DMS153 (cell line): ENCODE measurements at regions not wholly inside any gene's neighbourhood (a gene's known extent, or its start where the extent isn't known, plus 50 kb on each side); places are given as distances from the start of the nearest gene placed in this dataset.

Source experiments
- DNase-seq: peaks from one replicate; lab custom pipeline; 2025; lab: John Stamatoyannopoulos, UW

DNA sequence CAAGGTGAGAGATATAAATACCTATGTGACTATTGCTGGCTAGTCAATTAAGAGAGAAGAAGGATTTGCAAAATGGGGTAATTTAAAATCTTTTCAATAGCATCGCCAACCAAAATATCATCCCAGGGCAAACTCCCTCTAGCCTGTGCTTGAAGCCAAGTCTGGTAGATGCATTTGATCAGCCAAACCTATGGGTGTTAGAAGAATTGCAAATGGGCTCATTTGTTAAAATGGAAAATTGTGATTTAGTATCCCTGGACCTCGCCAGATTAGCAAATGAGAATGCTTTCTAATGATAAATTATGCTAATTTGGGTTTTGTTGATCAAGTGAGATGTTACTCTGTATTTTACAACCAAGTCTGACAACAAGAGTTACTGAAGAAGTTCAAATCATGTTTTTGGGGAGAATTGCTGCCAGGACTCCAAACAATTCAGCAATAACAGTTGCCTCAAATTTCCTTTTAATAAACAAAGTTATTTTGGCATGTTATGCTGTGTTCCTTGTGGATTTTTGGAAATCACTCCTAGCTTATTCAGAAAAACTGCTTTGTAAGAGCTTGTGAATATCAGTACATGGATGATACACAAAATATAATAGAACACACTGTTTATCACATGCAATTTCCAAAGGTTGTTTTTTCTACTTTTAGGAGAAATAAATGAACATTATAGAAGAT lies 272.5 kb upstream of the PARD3B start:
- no peak for DNase-seq

DNA sequence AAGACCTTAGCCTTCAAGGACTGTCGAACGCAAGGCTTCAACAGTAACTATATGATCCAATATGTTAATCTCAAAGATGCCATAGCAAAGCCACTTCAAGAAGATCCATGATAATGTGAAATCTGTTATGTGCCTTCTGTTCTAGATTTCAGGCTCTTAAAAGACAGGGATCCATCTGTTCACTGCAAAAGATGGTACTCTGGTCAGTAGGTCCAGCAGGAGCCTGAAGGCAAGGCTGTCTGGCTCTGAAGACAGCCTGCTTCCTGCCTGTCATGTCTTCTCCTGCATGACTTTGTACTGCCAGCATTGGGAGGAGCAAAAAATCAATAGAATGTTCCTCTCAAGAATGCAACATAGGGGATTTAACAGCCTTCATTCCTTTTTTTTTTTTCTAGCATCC lies 270.8 kb upstream of the PARD3B start:
- no peak for DNase-seq

DNA sequence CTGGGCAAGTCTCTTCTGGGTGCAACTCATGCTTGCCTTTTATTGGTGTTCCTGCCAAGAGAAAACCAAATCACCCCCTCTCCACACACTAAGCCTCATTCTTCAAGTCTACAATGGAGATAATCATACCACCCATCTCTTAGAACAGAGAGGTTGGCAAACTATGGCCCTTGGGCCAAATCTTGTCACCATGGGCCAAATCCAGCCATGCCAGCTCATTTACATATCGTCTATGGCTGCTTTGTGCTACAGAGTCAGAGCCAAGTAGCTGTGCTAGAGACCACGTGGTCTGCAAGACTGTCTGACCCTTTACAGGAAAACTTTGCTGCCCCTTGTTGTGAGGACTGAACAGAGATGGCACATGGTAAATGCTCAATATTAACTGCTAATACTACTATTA lies 270.3 kb upstream of the PARD3B start:
- DNase-seq = no peak

DNA sequence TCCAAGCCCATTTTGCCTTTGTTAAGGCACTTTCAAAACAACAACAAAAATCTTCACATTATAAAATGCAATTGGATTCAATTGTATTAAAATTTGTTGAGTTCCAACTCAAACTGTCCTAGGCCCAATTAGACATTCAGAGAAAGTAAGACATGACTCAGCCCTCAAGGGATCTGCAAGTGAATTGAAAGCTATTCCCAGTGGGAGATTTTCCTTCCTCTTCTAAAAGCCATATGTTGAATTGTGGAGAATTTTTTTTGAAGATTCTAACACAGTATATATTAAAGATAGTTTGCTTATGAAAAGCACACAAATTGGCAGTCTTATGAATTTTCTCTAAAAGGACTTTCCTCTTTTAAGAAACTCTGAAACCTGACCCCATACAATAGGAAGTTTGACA lies 268.0 kb upstream of the PARD3B start:
- DNase-seq = no peak

DNA sequence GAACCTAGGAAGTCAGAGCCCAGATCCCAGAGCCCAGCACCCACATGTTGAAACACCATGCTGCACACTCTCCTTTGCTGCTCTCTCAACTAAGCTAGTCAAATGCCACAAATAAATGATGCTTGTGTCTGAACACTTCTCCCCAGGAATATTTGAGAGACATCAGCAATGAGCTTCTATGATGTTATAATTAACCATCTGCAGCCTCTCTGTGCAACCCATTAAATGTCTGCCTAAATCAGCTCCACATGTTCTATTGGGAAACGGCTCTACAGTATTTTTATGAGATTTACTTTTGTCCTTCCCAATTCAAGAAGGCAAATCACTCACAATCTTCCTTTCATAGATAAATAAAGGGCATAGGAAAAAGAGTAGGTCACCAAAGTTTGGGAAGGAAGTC lies 266.8 kb upstream of the PARD3B start:
- no peak for DNase-seq

DNA sequence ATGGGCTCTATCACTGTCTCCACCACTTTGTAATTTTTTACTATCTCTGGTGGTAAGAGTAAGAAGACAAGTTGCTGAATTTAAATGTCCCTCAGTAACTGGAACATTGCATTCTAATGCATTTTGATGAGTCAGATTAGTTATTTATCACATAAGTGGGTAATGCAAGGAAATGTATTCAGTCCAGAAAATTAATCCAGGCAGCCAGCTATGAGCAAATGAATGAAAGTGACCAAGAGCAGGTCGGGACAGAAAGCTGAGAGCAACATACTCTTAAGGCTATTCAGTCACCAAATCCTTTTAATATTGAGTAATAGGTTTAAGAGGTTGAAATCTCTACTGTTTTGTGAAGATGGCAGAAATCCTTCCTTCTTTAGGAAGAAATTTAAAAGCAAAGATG lies 265.5 kb upstream of the PARD3B start:
- no peak for DNase-seq

DNA sequence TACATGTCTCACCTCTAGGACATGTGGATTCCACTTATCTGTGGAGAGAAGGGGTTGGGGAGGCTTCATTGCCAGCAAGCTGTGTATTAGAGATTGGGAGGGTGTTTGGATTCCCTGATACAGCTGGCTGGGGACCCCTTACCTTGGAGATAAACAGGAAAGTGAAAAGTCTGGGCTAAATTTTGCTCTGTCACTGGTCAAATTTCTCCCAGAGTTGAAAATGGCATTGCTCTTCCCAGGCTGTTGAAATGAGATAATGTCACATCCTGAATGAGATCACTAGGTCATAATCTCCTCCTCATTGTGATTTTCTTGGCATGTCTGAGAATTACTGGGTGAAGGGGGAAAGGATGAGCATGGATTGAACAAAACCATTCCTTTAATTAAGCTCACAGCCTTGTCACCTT lies 265.0 kb upstream of the PARD3B start:
- DNase-seq = no peak

DNA sequence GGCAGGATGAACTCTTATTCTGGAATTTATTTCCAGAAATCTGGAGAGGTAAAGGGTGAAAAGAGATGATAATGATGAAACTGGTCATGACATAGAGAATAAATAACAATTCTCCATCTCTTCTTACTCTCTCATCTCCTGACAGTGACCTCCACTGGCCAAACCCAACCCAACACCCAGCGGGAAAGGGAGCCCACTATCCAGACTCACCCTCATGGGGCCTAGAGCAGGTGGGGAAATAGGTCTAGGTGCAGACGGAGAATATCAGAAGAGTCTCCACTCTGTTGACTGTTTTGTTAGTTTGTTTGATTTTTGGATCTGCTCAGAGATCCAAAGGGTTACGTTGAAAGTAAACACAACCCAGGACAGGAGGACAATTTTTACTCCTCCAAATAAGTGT lies 263.2 kb upstream of the PARD3B start:
- DNase-seq = no peak

DNA sequence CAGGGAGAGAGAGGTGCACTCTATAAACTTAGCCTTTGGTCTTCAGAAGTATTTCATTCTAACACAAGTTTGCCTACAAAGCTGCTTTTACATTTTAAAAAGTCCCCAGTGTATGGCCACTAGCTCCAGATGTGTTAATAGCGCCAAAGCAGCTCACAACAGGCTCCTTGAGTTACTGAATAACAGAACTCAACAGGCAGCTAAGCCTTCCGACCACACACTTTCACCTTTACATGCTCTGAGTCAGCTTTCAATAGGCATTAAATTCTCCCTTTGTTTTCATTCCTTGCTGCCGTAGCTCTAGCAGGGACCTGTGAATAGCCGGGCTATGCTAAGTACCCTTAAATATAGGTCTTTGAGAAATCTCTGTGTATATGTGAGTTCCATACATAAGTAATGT lies 262.8 kb upstream of the PARD3B start:
- DNase-seq = no peak

DNA sequence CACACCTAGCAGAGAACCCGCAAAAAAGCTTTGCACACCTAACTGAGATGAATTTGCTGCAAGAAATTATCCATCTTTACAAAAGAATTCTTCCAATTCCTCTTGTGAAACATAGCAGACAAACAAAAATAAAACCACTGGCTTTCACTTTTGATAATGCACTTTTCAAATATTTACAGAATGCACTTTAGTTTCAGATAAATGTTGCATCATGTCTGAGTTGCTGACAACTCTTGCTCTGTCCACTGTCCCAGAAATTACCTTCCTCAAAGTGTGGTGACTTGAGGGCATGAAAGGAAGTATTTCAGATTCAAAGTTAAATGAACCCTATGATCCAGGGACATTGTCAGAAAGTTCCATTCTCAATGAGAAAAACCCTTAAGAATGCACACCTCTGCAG lies 256.2 kb upstream of the PARD3B start:
- DNase-seq = no peak

DNA sequence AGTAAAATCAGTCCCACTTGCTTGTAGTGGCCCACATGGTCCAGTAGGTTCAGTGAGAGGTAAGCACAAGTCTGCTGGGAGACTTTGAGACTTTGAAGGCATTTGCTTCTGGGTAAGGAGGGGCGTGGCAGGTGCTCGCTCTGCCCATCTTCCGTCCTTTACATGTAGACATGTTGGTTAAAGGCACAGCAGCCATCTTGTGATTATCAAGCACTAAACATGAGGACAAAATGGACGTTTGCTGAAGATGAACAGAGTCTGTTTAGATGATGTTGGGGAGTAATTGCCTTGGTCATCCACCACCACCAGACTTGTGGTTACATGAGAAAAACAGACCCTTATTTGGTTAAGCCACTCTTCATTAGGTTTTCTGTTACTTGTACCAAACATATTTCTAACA lies 252.8 kb upstream of the PARD3B start:
- DNase-seq = no peak

DNA sequence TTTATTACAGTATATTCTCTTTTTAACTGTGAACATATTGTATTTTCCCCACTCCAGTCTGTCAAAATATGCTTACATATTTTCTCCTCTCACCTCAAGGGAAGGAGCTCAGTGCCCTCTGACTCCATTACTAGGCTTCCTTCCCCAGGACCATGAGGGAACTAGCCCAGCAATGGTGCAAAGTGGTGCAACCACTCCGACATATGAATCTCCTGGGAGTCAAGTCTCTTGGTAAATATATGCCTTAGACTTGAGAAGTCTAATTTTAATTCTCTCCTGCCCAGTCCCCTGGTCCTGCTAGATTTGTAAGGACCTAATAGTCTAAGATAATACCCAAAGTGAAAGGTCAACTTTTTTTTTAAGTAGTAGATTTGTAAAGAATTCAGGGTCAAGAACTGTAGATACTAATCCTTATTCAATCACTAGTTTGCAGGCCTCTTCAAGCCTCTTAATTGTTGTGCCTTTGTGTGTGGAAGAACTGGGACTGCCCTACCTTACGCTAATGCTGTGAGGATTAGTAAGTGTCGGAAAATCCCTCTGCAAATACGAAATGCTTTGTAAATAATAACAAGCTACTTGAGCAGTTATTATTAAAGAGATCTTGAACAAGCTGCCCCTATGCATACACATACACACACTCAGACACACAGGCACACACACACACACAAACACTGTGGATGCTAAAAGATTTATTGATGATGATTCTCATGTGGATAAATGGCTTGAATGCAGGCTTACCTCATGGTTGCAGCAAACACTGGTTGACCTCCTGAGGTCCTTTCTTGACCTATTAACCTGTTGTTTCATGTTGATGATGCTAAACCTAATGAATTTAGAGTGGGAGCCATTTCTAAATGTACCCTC lies 251.2 kb upstream of the PARD3B start:
- DNase-seq = no peak

DNA sequence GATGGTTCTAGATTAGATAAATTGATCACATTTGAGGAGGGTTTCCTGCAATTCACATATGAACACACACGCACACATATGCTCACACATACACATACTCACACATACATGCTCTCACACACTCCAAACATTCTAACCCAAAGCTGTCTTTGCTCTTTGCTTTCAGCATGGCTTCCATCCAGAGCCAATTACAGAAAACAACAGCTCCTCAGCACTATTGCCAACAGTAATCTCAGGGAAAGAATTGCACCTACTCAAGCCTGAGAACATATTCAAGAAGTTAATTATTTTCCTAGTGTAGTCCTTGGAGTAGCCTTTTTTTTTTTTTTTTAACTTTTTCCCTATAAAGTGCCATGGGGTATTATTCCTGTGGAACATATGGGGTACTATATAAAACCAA lies 246.9 kb upstream of the PARD3B start:
- DNase-seq = no peak

DNA sequence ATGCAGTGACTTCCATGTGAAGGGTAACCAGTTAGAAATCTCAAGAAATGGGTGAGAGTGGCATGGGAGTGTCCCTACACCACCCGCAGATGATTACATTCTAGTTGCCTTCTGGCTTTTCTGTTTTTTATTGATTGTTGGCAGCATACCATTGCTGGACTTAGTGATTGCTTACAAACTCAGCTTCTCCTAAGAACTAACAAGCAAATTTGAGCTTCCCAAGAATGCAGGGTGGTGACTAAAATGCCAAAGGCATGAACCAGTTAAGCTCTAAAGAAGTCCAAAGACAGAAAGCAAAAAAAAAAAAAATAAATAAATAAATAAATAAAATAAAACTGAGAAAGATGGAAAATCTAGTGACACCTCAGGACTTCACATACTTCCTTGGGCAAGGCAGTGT lies 245.5 kb upstream of the PARD3B start:
- no peak for DNase-seq

DNA sequence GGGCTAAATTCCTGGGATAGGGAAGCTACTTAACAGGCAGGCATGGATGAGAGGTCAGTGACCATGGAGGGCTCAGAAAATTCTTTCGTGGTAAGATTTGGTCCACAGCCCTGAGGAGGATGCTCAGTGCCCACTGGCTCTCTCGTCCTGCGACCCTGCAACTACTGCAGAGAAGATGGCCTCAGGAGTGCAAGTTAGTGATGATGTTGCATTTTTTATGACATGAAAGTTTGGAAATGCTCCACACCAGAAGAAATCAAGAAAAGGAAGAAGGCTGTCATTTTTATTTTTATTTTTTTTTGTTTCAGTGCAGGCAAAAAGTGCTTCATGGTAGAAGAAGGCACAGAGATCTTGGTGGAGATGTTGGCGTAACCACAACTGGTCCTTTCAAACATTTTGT lies 238.6 kb upstream of the PARD3B start:
- no peak for DNase-seq

DNA sequence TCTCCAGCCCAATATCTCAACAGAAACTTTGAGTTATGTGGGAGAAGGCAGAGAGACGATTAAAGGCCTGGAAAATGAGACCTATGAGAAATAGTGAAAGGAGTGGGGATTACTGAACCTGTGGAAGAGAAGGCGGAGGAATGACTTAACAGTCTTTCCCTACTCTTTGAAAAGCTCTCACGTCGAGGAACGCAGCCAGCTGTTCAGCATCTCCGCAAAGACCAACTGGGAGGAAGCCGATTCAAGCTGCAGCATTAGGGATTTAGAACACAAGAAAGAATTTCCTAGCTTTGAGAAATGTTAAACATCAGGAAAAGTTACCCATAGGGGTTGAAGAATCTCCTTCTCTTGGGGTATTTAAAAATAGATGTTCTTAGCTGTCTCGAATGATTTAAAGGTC lies 233.2 kb upstream of the PARD3B start:
- DNase-seq = no peak

DNA sequence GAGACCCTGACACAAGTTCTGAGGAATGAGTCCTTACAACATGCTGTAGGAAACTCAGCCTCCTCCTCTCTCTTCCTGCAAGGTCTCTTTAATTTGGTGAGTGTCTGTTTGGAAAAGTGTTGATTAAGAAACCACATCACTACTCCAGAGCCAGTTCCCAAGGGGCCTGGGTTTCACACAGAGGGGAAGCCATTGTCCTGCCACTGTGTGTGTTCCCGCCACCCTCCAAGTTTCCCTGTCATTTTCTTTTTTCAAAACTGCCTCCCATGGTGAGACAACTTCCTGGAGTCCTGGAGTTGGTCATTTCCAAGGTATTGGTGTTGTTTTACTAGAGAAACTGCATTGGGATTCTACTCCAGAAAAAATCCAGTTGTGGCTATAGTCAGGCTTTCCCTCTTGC lies 232.0 kb upstream of the PARD3B start:
- no peak for DNase-seq

DNA sequence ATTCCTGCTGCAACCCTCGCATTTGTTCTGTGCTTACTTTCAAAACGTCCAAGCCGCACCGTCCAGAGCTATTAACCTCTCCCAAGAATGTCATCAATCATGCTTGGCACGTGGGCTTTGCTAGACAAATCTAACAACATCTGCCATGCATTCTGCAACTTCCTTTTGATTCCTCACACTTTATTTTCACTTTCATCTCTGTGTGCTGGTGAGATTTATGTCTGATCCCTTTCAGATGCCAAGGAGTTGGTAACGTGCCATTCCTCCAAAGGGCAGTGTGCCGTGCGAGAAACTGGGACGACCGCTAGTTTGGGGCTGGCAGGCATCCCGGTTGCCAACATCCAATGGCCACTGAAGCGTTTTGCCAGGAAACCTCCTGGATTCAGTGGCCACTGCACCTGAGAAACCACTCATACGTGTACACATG lies 230.0 kb upstream of the PARD3B start:
- DNase-seq = no peak

DNA sequence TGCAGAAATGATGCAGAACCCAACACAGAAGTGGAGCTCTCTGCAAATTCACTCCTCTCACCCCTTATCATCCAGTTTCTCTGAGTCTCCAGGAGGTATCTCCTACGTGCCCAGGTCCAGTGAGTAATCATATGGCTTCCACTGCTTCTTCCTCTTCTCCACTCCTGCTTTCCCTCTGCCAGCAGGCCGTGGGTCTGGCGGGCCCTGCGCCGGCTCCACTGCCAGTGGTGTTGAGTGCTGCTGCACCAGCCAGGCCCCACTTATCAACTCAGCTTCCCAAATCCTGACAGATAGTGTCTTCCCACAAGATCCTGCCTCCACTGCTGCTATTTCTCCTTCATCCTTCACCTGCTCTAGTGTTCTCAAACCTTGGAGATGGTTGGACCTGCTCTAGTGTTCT lies 227.6 kb upstream of the PARD3B start:
- DNase-seq = no peak

DNA sequence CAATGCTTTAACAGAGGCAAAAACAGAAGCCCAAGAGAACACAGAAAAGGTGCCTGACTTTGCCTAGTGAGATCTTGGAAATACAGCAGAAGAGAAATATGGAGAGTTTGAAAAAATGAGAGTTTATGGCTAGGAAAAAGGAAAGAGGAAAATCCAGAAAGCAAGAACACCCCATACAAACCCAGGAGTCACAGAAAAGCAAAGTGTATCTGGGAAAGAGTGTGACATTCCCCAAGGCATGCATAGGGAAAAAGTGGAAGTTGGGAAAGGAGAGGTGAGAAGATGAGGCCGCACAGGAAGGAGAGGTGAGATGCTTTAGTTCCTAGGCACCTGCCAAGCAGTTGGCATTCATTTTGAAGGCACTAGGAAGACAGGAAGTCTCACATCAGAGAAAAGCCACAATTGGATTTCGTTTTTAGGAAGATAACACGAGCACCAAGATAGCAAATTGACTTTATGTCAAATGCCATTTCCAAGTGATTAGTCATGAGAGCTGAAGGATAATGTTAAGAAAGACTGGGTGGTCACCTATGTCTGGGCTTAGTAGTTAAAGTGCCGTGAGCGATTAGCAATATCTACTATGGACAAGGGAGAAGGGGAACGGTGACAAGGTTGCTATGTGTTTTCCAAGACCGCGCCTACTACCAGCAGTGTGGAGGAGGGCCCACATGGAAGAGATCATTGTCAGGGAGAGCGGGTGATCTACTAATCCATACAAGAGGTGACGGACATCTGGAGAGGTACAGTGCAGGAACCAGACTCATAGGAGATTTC lies 224.1 kb upstream of the PARD3B start:
- DNase-seq = no peak

DNA sequence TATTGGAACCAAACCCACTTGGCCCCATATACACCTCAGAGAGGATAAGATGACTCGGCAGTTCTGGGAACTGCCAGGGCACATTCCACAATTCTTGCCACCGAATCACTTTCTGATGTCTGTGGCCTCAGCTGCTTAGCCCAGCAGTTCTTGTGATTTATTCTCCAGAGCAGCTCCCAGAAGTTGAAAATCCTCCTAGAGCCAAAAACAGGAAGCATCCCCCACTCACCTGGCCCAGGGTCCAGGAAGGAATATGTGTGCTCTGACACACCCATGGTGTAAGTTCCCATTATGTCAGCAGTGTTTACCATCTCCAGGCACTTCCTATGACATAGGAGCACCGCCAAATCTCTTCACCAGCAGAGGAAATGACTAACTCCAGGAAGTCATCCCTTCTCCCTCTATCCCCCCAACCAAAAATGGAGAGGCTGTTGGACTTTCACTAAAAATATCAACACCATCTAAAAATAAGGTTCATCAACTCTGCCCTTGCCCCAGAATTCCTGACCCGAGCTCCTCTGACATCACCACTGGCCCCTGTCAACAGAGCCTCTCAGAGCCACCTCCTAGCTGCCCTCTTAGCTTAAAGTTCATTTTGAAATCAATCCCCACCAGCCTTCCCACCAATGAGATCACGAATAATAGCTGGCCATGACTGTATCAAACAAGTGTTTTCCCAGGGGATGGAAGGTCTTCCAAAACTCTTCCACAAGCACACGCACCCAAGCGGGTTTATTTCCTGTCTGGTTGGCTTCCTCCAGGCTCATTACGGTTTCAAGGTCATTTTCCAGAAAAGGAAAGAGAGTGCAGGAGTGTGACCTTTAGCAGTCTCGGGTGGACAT lies 223.1 kb upstream of the PARD3B start:
- peak; percentile 60 for DNase-seq

DNA sequence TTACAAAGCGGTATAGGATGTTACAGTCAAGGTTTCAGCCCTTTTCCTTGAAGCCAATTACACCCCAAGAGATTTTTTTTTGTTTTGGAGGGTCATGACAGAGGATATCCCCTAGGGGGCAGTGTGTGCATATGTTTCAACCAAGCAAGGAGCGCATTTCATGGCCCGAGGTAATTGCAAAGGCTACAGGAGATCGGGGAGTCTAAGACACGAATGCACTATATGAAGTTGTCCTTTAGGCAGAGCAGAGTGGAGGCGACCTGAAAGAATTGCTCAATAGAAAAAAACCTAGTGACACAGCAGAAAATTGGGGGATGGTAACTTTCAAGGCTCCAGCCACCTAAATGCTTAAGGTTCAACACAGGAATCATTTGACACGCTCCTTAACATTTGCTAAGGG lies 219.8 kb upstream of the PARD3B start:
- peak; percentile 72 for DNase-seq
